ENCODE measurements at regions not wholly inside any gene's neighbourhood (a gene's known extent, or its start where the extent isn't known, plus 50 kb on each side); places are given as distances from the start of the nearest gene placed in this dataset.

DNA sequence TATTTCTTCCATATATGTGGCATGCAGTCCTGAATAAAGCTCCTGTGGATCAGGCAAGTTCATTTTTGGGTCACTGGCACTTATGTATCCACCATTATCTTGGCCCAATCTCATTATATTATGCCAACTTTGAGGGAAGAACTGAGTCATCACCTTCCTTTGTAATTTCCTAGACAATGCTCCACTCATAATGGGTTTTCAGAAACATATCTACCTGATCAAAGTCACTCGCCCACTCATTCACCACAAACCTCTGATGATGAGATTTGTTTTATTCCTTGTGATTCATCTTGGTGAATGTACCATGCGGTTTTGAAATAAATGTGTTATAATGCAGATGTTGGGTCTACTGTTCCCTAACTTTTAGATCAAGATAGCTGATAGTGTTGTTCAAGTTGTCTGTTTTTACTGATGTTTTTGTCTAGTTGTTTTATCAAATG, 525.8 kb downstream of the KIF20B start:
- TF ChIP-seq, protein P1, sequence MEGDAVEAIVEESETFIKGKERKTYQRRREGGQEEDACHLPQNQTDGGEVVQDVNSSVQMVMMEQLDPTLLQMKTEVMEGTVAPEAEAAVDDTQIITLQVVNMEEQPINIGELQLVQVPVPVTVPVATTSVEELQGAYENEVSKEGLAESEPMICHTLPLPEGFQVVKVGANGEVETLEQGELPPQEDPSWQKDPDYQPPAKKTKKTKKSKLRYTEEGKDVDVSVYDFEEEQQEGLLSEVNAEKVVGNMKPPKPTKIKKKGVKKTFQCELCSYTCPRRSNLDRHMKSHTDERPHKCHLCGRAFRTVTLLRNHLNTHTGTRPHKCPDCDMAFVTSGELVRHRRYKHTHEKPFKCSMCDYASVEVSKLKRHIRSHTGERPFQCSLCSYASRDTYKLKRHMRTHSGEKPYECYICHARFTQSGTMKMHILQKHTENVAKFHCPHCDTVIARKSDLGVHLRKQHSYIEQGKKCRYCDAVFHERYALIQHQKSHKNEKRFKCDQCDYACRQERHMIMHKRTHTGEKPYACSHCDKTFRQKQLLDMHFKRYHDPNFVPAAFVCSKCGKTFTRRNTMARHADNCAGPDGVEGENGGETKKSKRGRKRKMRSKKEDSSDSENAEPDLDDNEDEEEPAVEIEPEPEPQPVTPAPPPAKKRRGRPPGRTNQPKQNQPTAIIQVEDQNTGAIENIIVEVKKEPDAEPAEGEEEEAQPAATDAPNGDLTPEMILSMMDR (IDR thresholded peaks at IDR 0.05) = no peak
- no peak for TF ChIP-seq POLR2A (IDR thresholded peaks at IDR 0.05)

Data from adrenal gland (tissue), 5 donors.